OCI-LY1 (cell line): ENCODE measurements at regions not wholly inside any gene's neighbourhood (a gene's known extent, or its start where the extent isn't known, plus 50 kb on each side); places are given as distances from the start of the nearest gene placed in this dataset.

Experiments
- H2AFZ ChIP-seq: fragments of 200-600 bp; sonication (generic), shearing (Covaris generic); 2 replicates; pipeline ENCODE4 v1.6.0; 2014; ENCODE audit warnings: antibody characterized with exemption, mild to moderate bottlenecking, low read length
- H3F3A ChIP-seq: fragments of 200-600 bp; sonication (generic), shearing (Covaris generic); 2 replicates; pipeline ENCODE4 v1.6.0; 2014; ENCODE audit warnings: mild to moderate bottlenecking, antibody characterized with exemption, low read length, moderate library complexity; ENCODE audit not compliant: insufficient read depth
- H3K27ac ChIP-seq: fragments of 200-600 bp; sonication (generic); 2 replicates; pipeline ENCODE4 v1.5.1; 2014; ENCODE audit warnings: low read length, mixed run types, mild to moderate bottlenecking, low read depth; ENCODE audit not compliant: poor library complexity, severe bottlenecking
- H3K27me3 ChIP-seq: fragments of 200-600 bp; sonication (generic); 2 replicates; pipeline ENCODE4 v1.6.0; 2014; ENCODE audit warnings: antibody characterized with exemption, mild to moderate bottlenecking, low read length, moderate library complexity; ENCODE audit not compliant: insufficient read depth
- H3K36me3 ChIP-seq: fragments of 200-600 bp; sonication (generic); 2 replicates; pipeline ENCODE4 v1.6.1; 2014; ENCODE audit warnings: mild to moderate bottlenecking, antibody characterized with exemption, low read length, moderate library complexity, mixed read lengths; ENCODE audit not compliant: insufficient read depth
- H3K4me1 ChIP-seq: fragments of 200-600 bp; sonication (generic); 2 replicates; pipeline ENCODE4 v1.5.1; 2014; ENCODE audit warnings: mild to moderate bottlenecking, low read length, moderate library complexity; ENCODE audit not compliant: insufficient read depth, severe bottlenecking
- H3K4me2 ChIP-seq: fragments of 200-600 bp; sonication (generic), shearing (Covaris generic); 2 replicates; pipeline ENCODE4 v1.6.1; 2014; ENCODE audit warnings: low read length
- H3K4me3 ChIP-seq: fragments of 200-600 bp; sonication (generic); 2 replicates; pipeline ENCODE4 v1.5.1; 2014; ENCODE audit warnings: low read length, low read depth, mild to moderate bottlenecking, mixed read lengths; ENCODE audit not compliant: poor library complexity, severe bottlenecking
- H3K79me2 ChIP-seq: fragments of 200-600 bp; shearing (Covaris generic); 2 replicates; pipeline ENCODE4 v1.6.1; 2016; ENCODE audit warnings: mixed run types, low read length, mixed read lengths; ENCODE audit not compliant: insufficient read depth
- H3K9ac ChIP-seq: fragments of 200-600 bp; sonication (generic), shearing (Covaris generic); 2 replicates; pipeline ENCODE4 v1.6.1; 2014; ENCODE audit warnings: mild to moderate bottlenecking, low read length, mixed read lengths
- H3K9me2 ChIP-seq: fragments of 200-600 bp; sonication (generic), shearing (Covaris generic); 2 replicates; pipeline ENCODE4 v1.6.1; 2014; ENCODE audit warnings: low read depth, mild to moderate bottlenecking, low read length, mixed read lengths
- H3K9me3 ChIP-seq: fragments of 200-600 bp; shearing (Covaris generic); 2 replicates; pipeline ENCODE4 v1.6.1; 2014; ENCODE audit warnings: low read length, mixed read lengths
- H4K20me1 ChIP-seq: fragments of 200-600 bp; sonication (generic), shearing (Covaris generic); 2 replicates; pipeline ENCODE4 v1.6.0; 2016; ENCODE audit warnings: mild to moderate bottlenecking, low read length; ENCODE audit not compliant: insufficient read depth
- EZH2 ChIP-seq: fragments of 200-600 bp; sonication (generic), shearing (Covaris generic); IDR thresholded peaks from 2 replicates; pipeline ENCODE4 v1.8.0; 2017; ENCODE audit warnings: borderline replicate concordance, mixed run types, mild to moderate bottlenecking, antibody characterized with exemption, low read length, moderate library complexity, mixed read lengths
- TF ChIP-seq, protein P1 (sequence below): fragments of 200-600 bp; sonication (generic), shearing (Covaris generic); IDR thresholded peaks from 2 replicates; pipeline ENCODE4 v1.5.1; 2017; ENCODE audit warnings: mild to moderate bottlenecking, antibody characterized with exemption, low read length, moderate library complexity, mixed read lengths

DNA sequence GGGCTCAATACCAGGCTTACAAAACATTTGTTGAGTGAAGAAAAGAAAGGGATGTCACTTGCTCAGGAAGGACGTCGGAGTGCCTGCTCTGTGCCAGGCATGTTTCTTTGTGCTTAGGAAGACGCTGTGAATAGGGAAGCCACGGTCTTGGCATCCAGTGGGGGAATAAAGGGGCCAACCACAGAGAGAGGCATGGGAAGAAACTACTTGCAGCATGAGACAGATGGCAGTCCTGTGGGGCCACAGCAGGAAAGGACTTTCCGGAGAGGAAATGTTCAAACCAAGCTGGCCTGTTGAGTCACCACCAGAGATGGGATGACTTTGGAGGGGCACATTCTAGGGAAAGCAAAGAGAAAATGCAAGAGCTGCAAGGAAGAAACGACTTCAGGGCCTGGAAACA is 173.2 kb downstream of the CDH26 start:
- no peak overlapping the region for H3K27ac ChIP-seq
- H3F3A ChIP-seq = no peaks in the 10 kb centered on the region

DNA sequence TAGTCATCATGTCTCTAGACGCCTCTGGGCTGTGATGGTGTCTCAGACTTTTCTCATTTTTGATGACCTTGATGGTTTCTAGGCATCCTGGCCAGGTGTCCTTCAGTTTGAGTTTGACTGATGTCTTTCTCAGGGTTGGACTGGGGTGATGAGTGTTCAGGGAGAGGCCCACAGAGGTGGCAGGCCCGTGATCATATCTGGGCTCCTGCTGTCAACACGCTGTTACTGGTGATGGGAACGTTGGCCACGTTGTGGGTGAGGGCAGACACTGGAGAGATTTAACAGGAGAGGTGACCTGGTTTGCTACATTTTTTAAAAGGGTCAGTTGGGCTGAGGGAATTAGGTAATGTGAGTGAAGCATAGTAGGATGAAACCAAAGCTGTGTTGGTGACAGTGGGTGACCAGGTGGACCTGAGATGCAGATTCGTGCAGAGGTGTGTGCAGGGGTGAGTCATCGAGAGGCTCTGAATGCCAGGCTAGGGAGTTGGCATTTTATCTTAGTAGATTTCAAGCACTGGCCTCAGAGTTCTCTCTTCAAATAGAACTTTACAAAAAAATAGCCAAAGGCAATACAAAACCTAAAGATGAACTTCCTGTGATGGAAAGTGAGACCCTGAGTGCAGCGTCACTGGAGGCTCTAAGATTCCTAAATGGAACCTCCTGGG is 174.1 kb downstream of the CDH26 start:
- Histone ChIP-seq H2AFZ (no peak overlapping the region), H4K20me1 (no peaks in the 10 kb centered on the region), H3K36me3 (no peaks in the 10 kb centered on the region), H3K79me2 (no peaks in the 10 kb centered on the region), H3K9me3 (no peaks in the 10 kb centered on the region), H3K9ac (no peak overlapping the region), H3K9me2 (no peaks in the 10 kb centered on the region), H3F3A (no peaks in the 10 kb centered on the region), H3K4me3 (no peak overlapping the region), H3K27me3 (no peaks in the 10 kb centered on the region; the same call in 1 of the 2 replicates), H3K4me2 (no peak overlapping the region), H3K27ac (no peak overlapping the region), H3K4me1 (no peaks in the 10 kb centered on the region)
- TF ChIP-seq, protein P1, sequence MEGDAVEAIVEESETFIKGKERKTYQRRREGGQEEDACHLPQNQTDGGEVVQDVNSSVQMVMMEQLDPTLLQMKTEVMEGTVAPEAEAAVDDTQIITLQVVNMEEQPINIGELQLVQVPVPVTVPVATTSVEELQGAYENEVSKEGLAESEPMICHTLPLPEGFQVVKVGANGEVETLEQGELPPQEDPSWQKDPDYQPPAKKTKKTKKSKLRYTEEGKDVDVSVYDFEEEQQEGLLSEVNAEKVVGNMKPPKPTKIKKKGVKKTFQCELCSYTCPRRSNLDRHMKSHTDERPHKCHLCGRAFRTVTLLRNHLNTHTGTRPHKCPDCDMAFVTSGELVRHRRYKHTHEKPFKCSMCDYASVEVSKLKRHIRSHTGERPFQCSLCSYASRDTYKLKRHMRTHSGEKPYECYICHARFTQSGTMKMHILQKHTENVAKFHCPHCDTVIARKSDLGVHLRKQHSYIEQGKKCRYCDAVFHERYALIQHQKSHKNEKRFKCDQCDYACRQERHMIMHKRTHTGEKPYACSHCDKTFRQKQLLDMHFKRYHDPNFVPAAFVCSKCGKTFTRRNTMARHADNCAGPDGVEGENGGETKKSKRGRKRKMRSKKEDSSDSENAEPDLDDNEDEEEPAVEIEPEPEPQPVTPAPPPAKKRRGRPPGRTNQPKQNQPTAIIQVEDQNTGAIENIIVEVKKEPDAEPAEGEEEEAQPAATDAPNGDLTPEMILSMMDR = no peak
- no peak for TF ChIP-seq EZH2

More for the DNA sequence above, 173.2 kb downstream of the CDH26 start:
- no peak for TF ChIP-seq EZH2
- TF ChIP-seq, protein P1 = no peak
- H3K79me2 ChIP-seq = no peaks in the 10 kb centered on the region
- no peaks in the 10 kb centered on the region for H4K20me1 ChIP-seq
- no peaks in the 10 kb centered on the region; the same call in 1 of the 2 replicates for H3K27me3 ChIP-seq
- no peak overlapping the region for H3K4me2 ChIP-seq
- no peak overlapping the region for H3K9ac ChIP-seq
- no peak overlapping the region for H3K4me3 ChIP-seq
- H3K4me1 ChIP-seq = no peaks in the 10 kb centered on the region
- no peak overlapping the region for H2AFZ ChIP-seq
- no peaks in the 10 kb centered on the region for H3K9me3 ChIP-seq
- no peaks in the 10 kb centered on the region for H3K9me2 ChIP-seq
- H3K36me3 ChIP-seq = no peaks in the 10 kb centered on the region

DNA sequence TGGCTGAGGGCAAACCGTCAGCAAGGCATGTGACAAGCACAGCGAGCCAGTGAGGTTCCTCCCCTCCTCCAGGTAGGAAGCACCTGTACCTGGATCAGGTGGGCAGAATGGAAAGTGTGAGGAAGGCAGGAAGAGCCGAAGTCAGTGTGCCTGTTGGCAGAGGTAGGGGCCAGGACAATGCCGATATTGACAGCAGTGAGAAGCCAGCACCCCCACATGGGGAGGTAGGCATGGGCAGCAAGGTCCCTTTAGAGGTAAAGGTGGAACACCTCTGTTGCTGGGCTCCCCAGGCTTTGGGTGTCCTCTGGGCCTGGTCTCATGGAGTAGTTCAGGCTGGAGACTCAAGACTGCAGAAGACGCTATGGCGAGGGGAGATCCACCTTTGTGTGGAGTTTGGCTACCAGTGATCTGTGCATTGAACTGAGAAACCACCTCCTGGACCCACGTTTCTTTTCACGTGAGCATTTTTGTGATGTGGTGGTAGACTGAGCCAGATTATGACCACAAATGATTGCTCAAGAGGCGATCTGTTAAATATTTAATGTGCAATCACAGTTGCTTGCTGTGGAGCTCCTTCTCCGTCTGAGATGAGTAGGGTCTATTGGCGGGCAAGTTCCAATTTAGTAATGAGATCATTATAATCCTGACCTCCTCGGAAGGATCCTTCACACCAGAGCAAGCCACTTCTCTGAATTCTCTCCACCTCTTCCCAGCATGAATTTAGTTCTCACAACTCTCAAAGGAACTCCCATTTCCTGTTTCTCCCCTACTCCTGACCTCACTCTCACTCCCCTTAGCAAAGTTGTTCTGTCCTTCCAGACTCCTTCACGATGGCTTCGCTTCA is 174.8 kb downstream of the CDH26 start:
- H3K27ac ChIP-seq = no peak overlapping the region
- H3K4me2 ChIP-seq = no peak overlapping the region
- no peaks in the 10 kb centered on the region for H3K9me3 ChIP-seq
- no peaks in the 10 kb centered on the region; the same call in 1 of the 2 replicates for H3K27me3 ChIP-seq
- no peaks in the 10 kb centered on the region for H3K4me1 ChIP-seq
- no peaks in the 10 kb centered on the region for H3K9me2 ChIP-seq
- TF ChIP-seq EZH2 = no peak
- TF ChIP-seq, protein P1 = no peak
- H3K9ac ChIP-seq = no peak overlapping the region
- no peak overlapping the region for H2AFZ ChIP-seq
- H3F3A ChIP-seq = no peaks in the 10 kb centered on the region
- H3K79me2 ChIP-seq = no peaks in the 10 kb centered on the region
- H4K20me1 ChIP-seq = no peaks in the 10 kb centered on the region
- no peak overlapping the region for H3K4me3 ChIP-seq
- no peaks in the 10 kb centered on the region for H3K36me3 ChIP-seq
